ENCODE measurements at regions not wholly inside any gene's neighbourhood (a gene's known extent, or its start where the extent isn't known, plus 50 kb on each side); places are given as distances from the start of the nearest gene placed in this dataset.

GRCh38 chr2:184527058-184527457 lies 71.3 kb upstream of the ZNF804A start:
- in situ Hi-C loops (cut with MboI), result no loop called here
- Histone ChIP-seq H3K4me3 (no peak overlapping the region), H3K27me3 (ENCODE audit: control insufficient read depth in 2 of 2, insufficient read depth in 2 of 2, low read length in 2 of 2) (no peaks in the 10 kb centered on the region), H3K79me2 (ENCODE audit: control insufficient read depth, insufficient read depth, low read length) (no peaks in the 10 kb centered on the region), H3K36me3 (ENCODE audit: control insufficient read depth, insufficient read depth, low read length) (no peaks in the 10 kb centered on the region), H3K9me1 (ENCODE audit: control insufficient read depth, insufficient read depth, low read length) (no peaks in the 10 kb centered on the region), H2AFZ (ENCODE audit: low read depth, low read length) (no peak overlapping the region), H3K27ac (ENCODE audit: extremely low read depth, low read depth, low read length) (no peak overlapping the region), H3K4me1 (replicated peaks in 1 of 2; ENCODE audit: control insufficient read depth in 2 of 2, insufficient read depth in 2 of 2, low read length in 2 of 2) (no peaks in the 10 kb centered on the region), H4K20me1 (replicated peaks; ENCODE audit: control insufficient read depth, insufficient read depth, low read length) (no peaks in the 10 kb centered on the region), H3K9me3 (replicated peaks; ENCODE audit: control insufficient read depth, insufficient read depth, low read depth, low read length) (no peaks in the 10 kb centered on the region; the same call in 1 of the 2 replicates), H3K4me2 (ENCODE audit: insufficient read depth, low read length) (no peak overlapping the region), H3K9ac (ENCODE audit: insufficient read depth in 1 of 2, low read depth in 2 of 2, low read length in 2 of 2) (no peak overlapping the region)
- FAIRE-seq (no peak), DNase-seq (ENCODE audit: extremely low read depth in 1 of 4, low spot score in 3 of 4) (no peak), ATAC-seq (no peak)
- intact Hi-C loops (cut with micrococcal nuclease), result no loop called here
- CTCF ChIA-PET (ENCODE audit: low intra/inter-chr PET ratio), result no interaction called here
- POLR2A ChIA-PET, result no interaction called here
- no TSS peak for BruUV-seq (replicated peaks)
- TF ChIP-seq RREB1 (CRISPR knock-in tag; IDR thresholded peaks at IDR 0.05) (no peak), POU5F1 (IDR thresholded peaks at IDR 0.05; ENCODE audit: borderline replicate concordance, low read depth, low read length, partially characterized antibody) (no peak), RBM17 (IDR thresholded peaks at IDR 0.05; ENCODE audit: borderline replicate concordance, low read depth, low read length) (no peak), ZNF124 (CRISPR knock-in tag; IDR thresholded peaks at IDR 0.05) (no peak), ATF4 (CRISPR knock-in tag; IDR thresholded peaks at IDR 0.05) (no peak), NFRKB (IDR thresholded peaks at IDR 0.05; ENCODE audit: low read depth) (no peak), KLF16 (IDR thresholded peaks at IDR 0.05) (no peak), MNT (conservative IDR thresholded peaks at IDR 0.05) (no peak), PURB (CRISPR knock-in tag; IDR thresholded peaks at IDR 0.05; ENCODE audit: low read depth) (no peak), ELF2 (CRISPR knock-in tag; IDR thresholded peaks at IDR 0.05) (no peak), ZNF146 (CRISPR knock-in tag; IDR thresholded peaks at IDR 0.05; ENCODE audit: unreplicated experiment) (no peak), MTA1 (IDR thresholded peaks at IDR 0.05; ENCODE audit: borderline replicate concordance) (no peak), ZNF583 (CRISPR knock-in tag; IDR thresholded peaks at IDR 0.05) (no peak), ZZZ3 (IDR thresholded peaks at IDR 0.05) (no peak), TEAD1 (CRISPR knock-in tag; IDR thresholded peaks at IDR 0.05) (no peak)
